Vagina (tissue), 2 donors: ENCODE measurements at regions not wholly inside any gene's neighbourhood (a gene's known extent, or its start where the extent isn't known, plus 50 kb on each side); places are given as distances from the start of the nearest gene placed in this dataset.

Experiments used
- DNase-seq, 2 donors: peaks; one replicate each; pipeline ENCODE4 v3.0.0-alpha.2; 2017; ENCODE audit errors: extremely low spot score in 2 of 2
- H3K27ac ChIP-seq: fragments of 200-600 bp; sonication (generic); one replicate; pipeline ENCODE4 v1.5.1; 2019
- H3K27me3 ChIP-seq: fragments of 200-600 bp; sonication (generic); one replicate; pipeline ENCODE4 v1.5.1; 2019
- H3K36me3 ChIP-seq, 2 donors: fragments of 200-600 bp; sonication (generic); one replicate each; pipeline ENCODE4 v1.5.1; 2017 to 2019
- H3K4me1 ChIP-seq: fragments of 200-600 bp; sonication (generic); one replicate; pipeline ENCODE4 v1.5.1; 2019
- H3K4me3 ChIP-seq, 2 donors: fragments of 200-600 bp; sonication (generic); 1 replicate in 1 of 2; 2 replicates in 1 of 2; pipeline ENCODE4 v1.5.1; 2016 to 2019
- H3K9me3 ChIP-seq: fragments of 200-600 bp; sonication (generic); one replicate; pipeline ENCODE4 v1.5.1; 2019
- CTCF ChIP-seq, 3 experiments: fragments of 450-650 bp in 2 of 3; fragments of 200-600 bp in 1 of 3; sonication (generic) in 1 of 3; IDR thresholded peaks; one replicate each; pipeline ENCODE4 v1.5.1; 2017 to 2019; ENCODE audit warnings: antibody characterized with exemption in 3 of 3, mild to moderate bottlenecking in 2 of 3, moderate library complexity in 2 of 3
- POLR2A ChIP-seq, 2 donors: fragments of 450-650 bp; IDR thresholded peaks; one replicate each; pipeline ENCODE4 v1.6.1; 2017; ENCODE audit warnings: antibody characterized with exemption in 2 of 2, mild to moderate bottlenecking in 2 of 2, moderate library complexity in 2 of 2
- POLR2AphosphoS5 ChIP-seq, 2 donors: sonication (generic); formaldehyde crosslinking; IDR thresholded peaks; one replicate each; pipeline ENCODE4 v1.9.0; 2017; ENCODE audit warnings: antibody characterized with exemption in 2 of 2, mild to moderate bottlenecking in 2 of 2, low read depth in 1 of 2; ENCODE audit not compliant: insufficient read depth in 1 of 2
- intact Hi-C: fragments of 100-400 bp; cut with DNase I; formaldehyde crosslinking; loops from one replicate; pipeline ENCODE4 v1.15.1; 2023

DNA sequence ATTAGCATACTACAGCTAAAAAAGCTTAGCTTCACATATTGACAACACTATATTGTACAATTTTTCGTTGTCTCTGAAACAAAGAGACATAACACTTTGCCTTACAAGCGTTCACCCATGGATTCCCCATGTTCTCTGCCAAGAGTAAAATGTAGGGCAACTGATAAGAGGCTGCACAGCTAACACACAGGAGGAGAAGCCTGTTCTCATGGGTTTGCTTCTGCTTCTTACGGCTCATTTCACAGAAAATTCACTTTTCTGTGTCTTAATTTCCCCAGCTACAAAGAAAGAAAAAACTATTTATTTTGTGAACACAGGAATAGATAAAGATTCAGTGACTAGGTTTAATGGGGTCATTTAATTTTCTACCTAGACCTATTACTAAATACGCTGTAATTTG, 182.8 kb upstream of the DLGAP1 start:
- Histone ChIP-seq H3K9me3 (no peaks in the 10 kb centered on the region), H3K27me3 (no peaks in the 10 kb centered on the region), H3K27ac (no peak overlapping the region), H3K36me3 (no peaks in the 10 kb centered on the region), H3K4me3 (no peak overlapping the region), H3K4me1 (no peaks in the 10 kb centered on the region)
- no peak for DNase-seq
- TF ChIP-seq POLR2A (IDR thresholded peaks at IDR 0.05): no peak
- no peak for TF ChIP-seq CTCF (IDR thresholded peaks at IDR 0.05)
- TF ChIP-seq POLR2AphosphoS5 (IDR thresholded peaks at IDR 0.05; ENCODE audit: insufficient read depth in 1 of 2, low read depth in 1 of 2): no peak
- intact Hi-C loops: no loop called here

GRCh38 chr18:4636967-4637366, 181.9 kb upstream of the DLGAP1 start:
- TF ChIP-seq POLR2AphosphoS5 (IDR thresholded peaks at IDR 0.05; ENCODE audit: insufficient read depth in 1 of 2, low read depth in 1 of 2) (no peak), POLR2A (IDR thresholded peaks at IDR 0.05) (no peak), CTCF (IDR thresholded peaks at IDR 0.05) (no peak)
- intact Hi-C loops: no loop called here
- H3K9me3 ChIP-seq: no peaks in the 10 kb centered on the region
- no peak overlapping the region for H3K4me3 ChIP-seq
- H3K4me1 ChIP-seq: no peaks in the 10 kb centered on the region
- no peaks in the 10 kb centered on the region for H3K27me3 ChIP-seq
- DNase-seq: no peak
- H3K27ac ChIP-seq: no peak overlapping the region
- no peaks in the 10 kb centered on the region for H3K36me3 ChIP-seq

- Histone ChIP-seq H3K4me1 (no peaks in the 10 kb centered on the region), H3K9me3 (no peaks in the 10 kb centered on the region), H3K36me3 (no peaks in the 10 kb centered on the region), H3K4me3 (no peak overlapping the region), H3K27me3 (no peaks in the 10 kb centered on the region), H3K27ac (no peak overlapping the region)
- DNase-seq: no peak
- intact Hi-C loops: no loop called here
- TF ChIP-seq CTCF (IDR thresholded peaks at IDR 0.05) (no peak), POLR2AphosphoS5 (IDR thresholded peaks at IDR 0.05; ENCODE audit: insufficient read depth in 1 of 2, low read depth in 1 of 2) (no peak), POLR2A (IDR thresholded peaks at IDR 0.05) (no peak)
Observed at GRCh38 chr18:4631239-4631638, 176.1 kb upstream of the DLGAP1 start.

DNA sequence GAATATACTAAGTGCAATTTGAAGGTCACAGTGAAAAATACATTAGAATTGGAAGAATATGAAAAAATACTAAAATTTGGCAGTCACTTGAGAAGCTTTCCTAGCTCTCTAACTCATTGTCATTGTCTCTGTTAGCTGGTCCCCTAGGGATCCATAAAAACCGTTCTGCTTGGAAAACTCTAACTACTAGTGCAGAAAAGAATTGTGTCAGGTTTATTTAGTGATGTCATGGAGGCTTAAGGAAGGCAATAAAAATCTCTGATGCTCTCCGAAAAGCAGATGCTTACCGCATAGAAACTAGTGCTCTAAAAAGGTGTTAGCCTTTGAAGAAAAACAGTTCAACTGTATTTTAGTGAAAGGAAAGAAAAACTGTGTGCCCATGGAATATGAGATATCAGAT, 150.1 kb upstream of the DLGAP1 start:
- H3K9me3 ChIP-seq: no peaks in the 10 kb centered on the region
- H3K36me3 ChIP-seq: no peaks in the 10 kb centered on the region
- H3K4me3 ChIP-seq: no peak overlapping the region
- intact Hi-C loops: no loop called here
- TF ChIP-seq POLR2A (IDR thresholded peaks at IDR 0.05) (no peak), POLR2AphosphoS5 (IDR thresholded peaks at IDR 0.05; ENCODE audit: insufficient read depth in 1 of 2, low read depth in 1 of 2) (no peak), CTCF (IDR thresholded peaks at IDR 0.05) (no peak)
- H3K27ac ChIP-seq: no peak overlapping the region
- DNase-seq: no peak
- no peaks in the 10 kb centered on the region for H3K27me3 ChIP-seq
- no peaks in the 10 kb centered on the region for H3K4me1 ChIP-seq

DNA sequence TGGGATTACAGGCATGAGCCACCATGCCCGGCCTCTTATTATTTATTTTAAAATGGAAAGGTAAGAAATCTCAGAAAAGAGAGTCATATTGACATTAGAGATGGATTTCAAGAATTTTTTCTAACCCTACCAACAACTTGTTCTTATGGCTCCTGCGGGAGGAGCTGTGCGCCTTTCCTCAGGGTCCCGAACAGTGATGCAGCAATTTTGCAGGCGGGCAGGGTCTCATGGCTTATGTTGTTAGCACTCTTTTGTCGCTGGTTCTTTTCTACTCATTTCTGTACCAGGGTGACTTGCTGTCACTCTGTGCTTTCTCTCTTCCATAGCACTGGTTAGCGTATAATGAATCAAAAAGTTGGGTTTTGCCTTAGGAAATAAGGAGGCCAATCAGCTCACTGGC, 148.8 kb upstream of the DLGAP1 start:
- no peak for TF ChIP-seq POLR2A (IDR thresholded peaks at IDR 0.05)
- no peak for TF ChIP-seq POLR2AphosphoS5 (IDR thresholded peaks at IDR 0.05; ENCODE audit: insufficient read depth in 1 of 2, low read depth in 1 of 2)
- TF ChIP-seq CTCF (IDR thresholded peaks at IDR 0.05): no peak
- no peaks in the 10 kb centered on the region for H3K9me3 ChIP-seq
- intact Hi-C loops: no loop called here
- no peak for DNase-seq
- no peaks in the 10 kb centered on the region for H3K4me1 ChIP-seq
- no peaks in the 10 kb centered on the region for H3K27me3 ChIP-seq
- H3K27ac ChIP-seq: no peak overlapping the region
- H3K36me3 ChIP-seq: no peaks in the 10 kb centered on the region
- no peak overlapping the region for H3K4me3 ChIP-seq
